CMK (cell line): ENCODE measurements at regions not wholly inside any gene's neighbourhood (a gene's known extent, or its start where the extent isn't known, plus 50 kb on each side); places are given as distances from the start of the nearest gene placed in this dataset.
"Not testable (repeated sequence)": the region's sequence is repeated elsewhere in the genome, so short reads cannot be mapped to it uniquely, and the experiment has no call there.

Source experiments
- DNase-seq: peaks from one replicate; pipeline ENCODE4 v3.0.0-alpha.2; 2010; ENCODE audit warnings: low read depth

GRCh38 chr13:103539721-103540381 lies 473.6 kb upstream of the SLC10A2 start:
- DNase-seq: no peak

- DNase-seq: no peak
Observed at GRCh38 chr13:103539265-103539664, 473.0 kb upstream of the SLC10A2 start.

GRCh38 chr13:103537616-103538015 lies 471.4 kb upstream of the SLC10A2 start:
- DNase-seq: no peak

DNA sequence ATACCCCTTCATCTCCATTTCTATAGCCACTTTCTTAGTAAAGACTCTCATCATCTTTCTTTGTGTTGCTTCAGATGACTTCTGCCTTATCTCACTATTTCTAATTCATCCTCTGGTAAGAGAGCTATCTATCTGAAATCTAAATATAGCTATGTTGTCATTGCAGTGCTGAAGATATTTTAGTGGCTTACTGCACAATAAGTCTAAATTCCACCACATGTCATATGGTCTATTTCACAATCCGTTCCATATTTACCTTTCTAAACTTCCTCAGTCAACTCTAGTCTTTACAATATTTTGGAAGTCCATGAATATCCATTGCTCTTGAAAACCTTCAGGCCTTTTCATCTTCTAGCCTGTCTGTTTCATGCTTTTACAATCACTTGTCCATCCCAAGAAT lies 465.1 kb upstream of the SLC10A2 start:
- DNase-seq: no peak

DNA sequence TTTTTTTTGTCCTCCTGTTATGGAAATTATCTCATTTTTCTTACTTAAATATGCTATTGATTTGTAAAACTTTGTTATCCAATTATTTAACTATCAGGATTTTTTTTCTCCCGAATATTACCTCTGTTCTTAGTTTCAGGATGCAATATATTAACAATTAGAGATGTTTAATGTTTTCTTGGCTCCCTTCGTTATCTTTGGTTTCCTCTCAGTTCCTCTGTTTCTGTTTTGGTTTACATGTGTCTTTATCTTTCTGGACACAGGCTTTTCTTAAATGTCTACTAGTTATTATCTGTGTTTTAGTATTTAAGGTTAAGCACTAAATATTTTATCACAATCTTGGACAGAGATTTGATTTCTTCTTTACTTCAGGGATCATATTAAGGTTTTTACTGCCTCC lies 462.2 kb upstream of the SLC10A2 start:
- no peak for DNase-seq

- DNase-seq: no peak
Observed at GRCh38 chr13:103525530-103525929, 459.3 kb upstream of the SLC10A2 start.

- DNase-seq: no peak
Observed at GRCh38 chr13:103523858-103524257, 457.6 kb upstream of the SLC10A2 start.

DNA sequence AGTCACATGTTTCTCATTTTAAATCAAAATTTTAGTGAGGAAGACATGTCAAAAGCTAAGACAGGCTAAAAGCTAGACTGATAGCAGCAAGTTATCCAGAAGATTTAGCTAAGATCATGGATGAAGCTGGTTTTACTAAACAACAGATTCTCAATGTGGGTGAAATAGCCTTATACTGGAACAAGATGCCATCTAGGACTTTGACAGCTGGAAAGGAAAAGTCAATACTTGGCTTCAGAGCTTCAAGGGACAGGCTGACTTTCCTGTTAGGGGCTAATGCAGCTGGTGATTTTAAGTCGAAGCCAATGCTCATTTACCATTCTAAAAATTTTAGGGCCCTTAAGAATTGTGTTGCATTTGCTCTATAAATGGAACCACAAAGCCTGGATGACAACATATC lies 455.3 kb upstream of the SLC10A2 start:
- DNase-seq: no peak

GRCh38 chr13:103517768-103518102 lies 451.5 kb upstream of the SLC10A2 start:
- no peak for DNase-seq

DNA sequence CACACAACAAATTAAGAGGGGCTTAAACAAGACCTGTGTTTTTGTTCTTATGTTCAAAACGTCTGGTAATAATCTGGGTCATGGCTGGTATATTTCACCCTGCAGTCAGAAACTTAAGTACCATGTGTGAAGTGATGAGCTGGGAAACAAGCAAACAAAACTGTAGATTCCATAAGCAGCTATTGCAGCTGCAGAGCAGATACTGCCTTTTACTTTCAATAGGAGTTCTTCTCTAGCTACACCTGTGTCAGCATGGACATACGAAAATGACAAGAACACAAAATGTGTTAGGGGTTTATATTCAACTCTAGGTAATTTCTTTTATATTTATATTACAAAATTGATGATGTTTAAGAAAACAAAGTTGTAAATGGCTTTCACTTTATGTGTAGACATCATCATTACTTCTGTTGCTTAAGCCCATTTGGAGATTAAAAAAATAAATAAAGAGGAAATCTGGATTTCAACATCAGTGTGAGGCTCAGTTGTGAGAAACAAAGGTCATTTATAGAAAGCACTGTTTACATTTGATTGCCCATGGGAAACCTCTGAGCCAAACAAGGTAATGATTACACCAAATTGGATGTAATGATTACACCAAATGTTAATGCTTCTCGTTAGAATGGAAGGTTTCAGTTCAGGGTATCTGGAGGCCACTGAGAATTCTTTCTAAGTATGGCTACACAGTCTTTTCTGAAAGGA lies 451.0 kb upstream of the SLC10A2 start:
- DNase-seq: no peak

GRCh38 chr13:103516015-103516795 lies 450.0 kb upstream of the SLC10A2 start:
- DNase-seq: no peak

DNA sequence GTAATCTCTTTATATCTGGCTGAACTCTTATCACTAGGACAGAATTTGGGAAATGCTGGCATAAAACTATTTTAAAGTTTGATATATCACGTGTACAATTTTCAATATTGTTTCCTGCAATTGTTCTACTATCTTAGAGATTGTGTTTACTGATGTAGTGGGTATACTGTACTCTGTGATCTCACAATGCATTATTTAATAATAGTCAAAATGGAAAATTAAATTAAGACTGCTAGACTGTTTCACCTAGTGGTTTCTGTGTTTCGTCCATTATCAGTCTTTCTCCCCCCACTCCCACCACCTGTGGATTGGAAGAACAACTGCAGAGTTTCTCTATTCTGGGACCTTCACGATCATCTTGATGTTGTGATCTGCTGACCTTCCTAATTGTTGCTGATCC lies 449.2 kb upstream of the SLC10A2 start:
- no peak for DNase-seq

DNA sequence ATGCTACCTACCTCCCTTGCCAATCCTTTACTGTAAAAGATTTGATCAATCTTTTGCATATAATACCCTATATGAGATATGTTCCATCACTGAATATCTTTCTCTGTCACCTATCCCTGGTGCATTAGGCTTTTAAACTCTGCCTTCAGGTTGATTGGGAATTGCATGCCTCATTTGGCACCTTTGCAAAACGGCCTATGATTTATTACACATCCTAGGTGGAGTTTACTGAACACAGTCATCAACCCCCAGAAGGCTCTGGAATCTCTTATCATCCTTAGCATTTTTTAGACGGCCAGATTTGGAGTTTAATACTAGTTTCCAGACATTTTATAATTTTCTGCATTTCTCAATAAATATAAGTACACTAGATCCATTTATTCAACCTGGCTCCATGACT lies 448.4 kb upstream of the SLC10A2 start:
- DNase-seq: no peak

GRCh38 chr13:103514188-103514587 lies 448.0 kb upstream of the SLC10A2 start:
- DNase-seq: no peak

DNA sequence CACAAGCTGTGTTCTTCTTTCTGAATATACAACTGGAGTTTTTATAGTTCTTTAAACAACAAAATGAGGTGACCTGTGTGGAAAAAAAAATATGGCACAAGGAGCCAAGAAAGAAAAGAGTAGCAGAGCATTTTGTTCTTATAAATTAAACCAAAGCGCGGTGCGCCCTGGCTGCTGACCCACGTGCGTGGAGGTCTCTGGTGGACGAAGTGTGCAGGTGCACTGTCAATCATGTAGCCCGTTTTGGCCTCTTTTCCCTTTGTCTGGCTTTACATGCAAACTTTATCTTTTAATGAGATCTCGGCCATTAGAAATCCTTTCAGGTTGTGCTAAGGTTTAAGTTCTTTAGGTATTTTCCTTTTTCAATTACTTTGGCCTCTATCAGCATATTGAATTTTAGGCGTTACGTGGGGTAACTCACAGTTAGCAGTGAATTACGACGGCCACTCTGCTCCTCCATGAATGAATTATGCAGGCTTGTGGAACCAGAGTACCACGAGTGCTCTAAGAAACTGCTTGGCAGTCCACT lies 443.9 kb upstream of the SLC10A2 start:
- no peak for DNase-seq

DNA sequence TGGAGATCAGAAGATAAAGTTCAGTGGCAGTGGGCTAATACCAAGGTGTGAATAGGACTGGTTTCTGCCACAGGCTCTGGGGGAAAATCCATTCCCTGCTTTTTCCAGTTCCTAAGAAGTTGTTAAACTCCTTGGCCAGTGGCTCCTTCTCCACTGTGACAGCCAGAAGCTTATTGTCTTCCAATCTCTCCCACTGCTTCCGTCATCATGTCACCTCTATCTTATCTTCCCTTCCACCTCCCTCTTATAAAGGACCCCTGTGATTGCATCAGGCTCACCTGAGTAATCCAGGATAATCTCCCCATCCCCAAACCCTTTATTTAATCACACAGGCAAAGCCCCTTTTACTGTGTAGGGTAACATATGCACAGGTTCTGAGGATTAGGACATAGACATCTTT lies 431.2 kb upstream of the SLC10A2 start:
- DNase-seq: no peak

- DNase-seq: no peak
Observed at GRCh38 chr13:103487841-103488240, 421.6 kb upstream of the SLC10A2 start.

DNA sequence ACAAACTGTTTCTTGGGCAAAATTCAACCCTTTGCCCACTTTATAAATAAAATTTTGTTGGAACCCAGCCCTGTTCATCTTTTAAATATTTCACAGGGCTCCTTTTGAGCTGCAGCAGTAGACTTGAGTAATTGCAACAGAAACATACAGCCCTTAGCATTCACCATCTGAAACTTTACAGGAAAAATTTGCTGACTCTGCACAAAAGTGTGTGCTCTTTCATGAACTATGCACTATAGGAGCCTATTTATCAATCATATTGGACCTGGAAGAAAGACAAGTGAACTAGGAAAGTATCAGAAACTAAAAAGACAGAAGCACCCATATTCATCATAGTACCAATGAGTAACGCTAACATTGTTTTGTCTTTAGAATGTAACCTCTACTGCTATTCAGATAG lies 406.9 kb upstream of the SLC10A2 start:
- DNase-seq: no peak

GRCh38 chr13:103471896-103472295 lies 405.7 kb upstream of the SLC10A2 start:
- no peak for DNase-seq

DNA sequence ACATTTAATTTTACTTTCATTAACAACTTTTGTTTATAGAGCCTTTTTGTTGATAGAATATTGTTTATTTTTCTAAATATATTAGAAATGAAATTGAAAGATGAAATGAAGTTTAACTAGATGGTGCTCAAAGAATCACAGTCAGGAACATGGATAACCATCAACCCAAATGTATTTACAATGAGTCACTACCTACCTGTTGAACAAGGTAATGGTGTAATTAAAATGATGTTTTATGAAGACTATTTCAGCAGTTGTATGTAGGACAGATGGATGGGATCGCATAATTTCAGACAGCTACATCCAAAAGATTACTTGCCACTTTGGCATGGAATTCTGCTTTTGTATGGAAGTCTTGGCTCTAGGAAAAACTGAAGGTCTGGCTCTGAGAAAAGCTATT lies 403.6 kb upstream of the SLC10A2 start:
- no peak for DNase-seq

GRCh38 chr13:103466761-103467160 lies 400.5 kb upstream of the SLC10A2 start:
- DNase-seq: no peak

DNA sequence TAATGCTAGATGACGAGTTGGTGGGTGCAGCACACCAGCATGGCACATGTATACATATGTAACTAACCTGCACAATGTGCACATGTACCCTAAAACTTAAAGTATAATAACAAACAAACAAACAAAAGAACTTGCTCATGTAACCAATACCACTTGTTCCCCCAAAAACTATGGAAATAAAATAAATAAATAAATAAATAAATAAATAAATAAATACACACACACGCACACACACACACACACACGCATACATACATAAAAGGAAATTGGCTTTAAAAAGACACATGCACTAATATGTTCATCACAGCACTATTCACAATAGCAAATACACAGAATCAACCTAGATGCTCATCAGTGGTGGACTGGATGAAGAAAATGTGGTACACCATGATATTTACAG lies 394.0 kb upstream of the SLC10A2 start:
- not testable (repeated sequence) for DNase-seq

- not testable (repeated sequence) for DNase-seq
Observed at GRCh38 chr13:103457050-103457449, 390.8 kb upstream of the SLC10A2 start.
